ENCODE measurements at regions not wholly inside any gene's neighbourhood (a gene's known extent, or its start where the extent isn't known, plus 50 kb on each side); places are given as distances from the start of the nearest gene placed in this dataset.

- no peak for ATAC-seq
- no peak for TF ChIP-seq CSDC2 (CRISPR knock-in tag; IDR thresholded peaks at IDR 0.05)
- no peak for TF ChIP-seq ZNF8 (CRISPR knock-in tag; IDR thresholded peaks at IDR 0.05)
- TF ChIP-seq TOX (CRISPR knock-in tag; IDR thresholded peaks at IDR 0.05; ENCODE audit: borderline replicate concordance), result no peak
- no peak for TF ChIP-seq ZNF565 (CRISPR knock-in tag; conservative IDR thresholded peaks at IDR 0.05; ENCODE audit: low read depth)
- TF ChIP-seq ZFP30 (CRISPR knock-in tag; IDR thresholded peaks at IDR 0.05), result no peak
- no peak for TF ChIP-seq TCF4 (CRISPR knock-in tag; IDR thresholded peaks at IDR 0.05; ENCODE audit: borderline replicate concordance)
- TF ChIP-seq CREB5 (CRISPR knock-in tag; IDR thresholded peaks at IDR 0.05; ENCODE audit: low read depth), result no peak
- TF ChIP-seq CSRNP3 (CRISPR knock-in tag; IDR thresholded peaks at IDR 0.05), result no peak
- TF ChIP-seq GLIS3 (CRISPR knock-in tag; IDR thresholded peaks at IDR 0.05), result no peak
These were observed 91.0 kb upstream of the CBLB start for GRCh38 chr3:105959851-105960250.

- TF ChIP-seq ZC3H10 (CRISPR knock-in tag; IDR thresholded peaks at IDR 0.05) (no peak), ZFP3 (CRISPR knock-in tag; IDR thresholded peaks at IDR 0.05) (no peak), TSHZ2 (CRISPR knock-in tag; IDR thresholded peaks at IDR 0.05) (no peak), ARNTL (CRISPR knock-in tag; IDR thresholded peaks at IDR 0.05; ENCODE audit: borderline replicate concordance, low read depth) (no peak), POU6F1 (CRISPR knock-in tag; IDR thresholded peaks at IDR 0.05; ENCODE audit: borderline replicate concordance, low read depth) (no peak), ESRRG (CRISPR knock-in tag; IDR thresholded peaks at IDR 0.05) (no peak), ZNF8 (CRISPR knock-in tag; IDR thresholded peaks at IDR 0.05) (no peak), RARB (CRISPR knock-in tag; IDR thresholded peaks at IDR 0.05) (no peak), CSDC2 (CRISPR knock-in tag; IDR thresholded peaks at IDR 0.05) (no peak), BACH2 (CRISPR knock-in tag; IDR thresholded peaks at IDR 0.05; ENCODE audit: borderline replicate concordance) (no peak)
- no peak for ATAC-seq
These were observed 91.6 kb upstream of the CBLB start for GRCh38 chr3:105960381-105960780.

- TF ChIP-seq ZNF8 (CRISPR knock-in tag; IDR thresholded peaks at IDR 0.05), result no peak
- no peak for ATAC-seq
These were observed 94.3 kb upstream of the CBLB start for GRCh38 chr3:105963161-105963560.

- no peak for TF ChIP-seq CSDC2 (CRISPR knock-in tag; IDR thresholded peaks at IDR 0.05)
- peak; percentile 48; the same call in 1 of the 2 replicates for TF ChIP-seq ISL1 (CRISPR knock-in tag; IDR thresholded peaks at IDR 0.05)
- no peak for ATAC-seq
These were observed 96.6 kb upstream of the CBLB start for GRCh38 chr3:105965384-105965783.

GRCh38 chr3:105967117-105967516 lies 98.3 kb upstream of the CBLB start:
- peak; percentile 52; the same call in 2 of the 3 replicates for ATAC-seq
- TF ChIP-seq CSDC2 (CRISPR knock-in tag; IDR thresholded peaks at IDR 0.05) (no peak), SNAI2 (CRISPR knock-in tag; IDR thresholded peaks at IDR 0.05) (no peak), ISL1 (CRISPR knock-in tag; IDR thresholded peaks at IDR 0.05) (peak; percentile 50; the same call in 1 of the 2 replicates)

- no peak for TF ChIP-seq TCF4 (CRISPR knock-in tag; IDR thresholded peaks at IDR 0.05; ENCODE audit: borderline replicate concordance)
- ATAC-seq, result no peak
These were observed 101.5 kb upstream of the CBLB start for GRCh38 chr3:105970283-105970682.

Measured in SK-N-SH treated with all-trans-retinoic acid at 6 μM for 48 hours (cell line).